NCI-H524 treated with DMSO at 0.1 percent for 48 hours (cell line): ENCODE measurements at regions not wholly inside any gene's neighbourhood (a gene's known extent, or its start where the extent isn't known, plus 50 kb on each side); places are given as distances from the start of the nearest gene placed in this dataset.
"Not testable (repeated sequence)": the region's sequence is repeated elsewhere in the genome, so short reads cannot be mapped to it uniquely, and the experiment has no call there.

Source experiments
- DNase-seq: peaks from one replicate; lab custom pipeline; 2025; lab: John Stamatoyannopoulos, UW

- DNase-seq, result no peak
Observed at GRCh38 chr6:165167861-165168260, 141.5 kb downstream of the C6orf118 start.

- no peak for DNase-seq
Observed at GRCh38 chr6:165167311-165167710, 142.1 kb downstream of the C6orf118 start.

GRCh38 chr6:165163519-165163918 lies 145.9 kb downstream of the C6orf118 start:
- DNase-seq, result no peak

GRCh38 chr6:165159460-165159859 lies 149.9 kb downstream of the C6orf118 start:
- no peak for DNase-seq

GRCh38 chr6:165146456-165146855 lies 162.9 kb downstream of the C6orf118 start:
- no peak for DNase-seq

- DNase-seq, result no peak
Observed at GRCh38 chr6:165135889-165136288, 173.5 kb downstream of the C6orf118 start.

GRCh38 chr6:165129086-165129485 lies 180.3 kb downstream of the C6orf118 start:
- DNase-seq, result no peak

GRCh38 chr6:165127743-165128142 lies 181.7 kb downstream of the C6orf118 start:
- not testable (repeated sequence) for DNase-seq

- DNase-seq, result not testable (repeated sequence)
Observed at GRCh38 chr6:165124681-165125080, 184.7 kb downstream of the C6orf118 start.

GRCh38 chr6:165119231-165120020 lies 190.0 kb downstream of the C6orf118 start:
- DNase-seq, result no peak

GRCh38 chr6:165118736-165119135 lies 190.7 kb downstream of the C6orf118 start:
- DNase-seq, result no peak

GRCh38 chr6:165117806-165118205 lies 191.6 kb downstream of the C6orf118 start:
- DNase-seq, result no peak

- DNase-seq, result no peak
Observed at GRCh38 chr6:165117121-165117520, 192.3 kb downstream of the C6orf118 start.

- no peak for DNase-seq
Observed at GRCh38 chr6:165110860-165111259, 198.5 kb downstream of the C6orf118 start.

- DNase-seq, result no peak
Observed at GRCh38 chr6:165109011-165109410, 200.4 kb downstream of the C6orf118 start.

- no peak for DNase-seq
Observed at GRCh38 chr6:165106261-165106660, 203.1 kb downstream of the C6orf118 start.

- no peak for DNase-seq
Observed at GRCh38 chr6:165098165-165098564, 211.2 kb downstream of the C6orf118 start.

GRCh38 chr6:165096868-165097267 lies 212.5 kb downstream of the C6orf118 start:
- DNase-seq, result no peak

GRCh38 chr6:165096209-165096608 lies 213.2 kb downstream of the C6orf118 start:
- no peak for DNase-seq

- DNase-seq, result no peak
Observed at GRCh38 chr6:165092881-165093595, 216.4 kb downstream of the C6orf118 start.

GRCh38 chr6:165091121-165091785 lies 218.2 kb downstream of the C6orf118 start:
- no peak for DNase-seq

GRCh38 chr6:165090242-165090641 lies 219.2 kb downstream of the C6orf118 start:
- DNase-seq, result no peak

GRCh38 chr6:165086814-165087213 lies 222.6 kb downstream of the C6orf118 start:
- no peak for DNase-seq
